Fibroblast of mammary gland (primary cell): ENCODE measurements at regions not wholly inside any gene's neighbourhood (a gene's known extent, or its start where the extent isn't known, plus 50 kb on each side); places are given as distances from the start of the nearest gene placed in this dataset.

ENCODE experiments used
- DNase-seq: peaks from one replicate; pipeline ENCODE4 v3.0.0-alpha.2; 2010; ENCODE audit warnings: low read depth
- H3K4me3 ChIP-seq: 2 replicates; pipeline ENCODE4 v1.5.1; 2011; ENCODE audit warnings: low read depth, mild to moderate bottlenecking, low read length, moderate library complexity; ENCODE audit not compliant: control insufficient read depth
- CTCF ChIP-seq: conservative IDR thresholded peaks from 2 replicates; pipeline ENCODE4 v1.5.1; 2011; ENCODE audit warnings: low read depth, low read length, inconsistent platforms; ENCODE audit not compliant: control insufficient read depth, insufficient read depth

GRCh38 chr6:165025040-165025439, 284.4 kb downstream of the C6orf118 start:
- no peak for DNase-seq
- no peak for TF ChIP-seq CTCF
- H3K4me3 ChIP-seq, result no peak overlapping the region

DNA sequence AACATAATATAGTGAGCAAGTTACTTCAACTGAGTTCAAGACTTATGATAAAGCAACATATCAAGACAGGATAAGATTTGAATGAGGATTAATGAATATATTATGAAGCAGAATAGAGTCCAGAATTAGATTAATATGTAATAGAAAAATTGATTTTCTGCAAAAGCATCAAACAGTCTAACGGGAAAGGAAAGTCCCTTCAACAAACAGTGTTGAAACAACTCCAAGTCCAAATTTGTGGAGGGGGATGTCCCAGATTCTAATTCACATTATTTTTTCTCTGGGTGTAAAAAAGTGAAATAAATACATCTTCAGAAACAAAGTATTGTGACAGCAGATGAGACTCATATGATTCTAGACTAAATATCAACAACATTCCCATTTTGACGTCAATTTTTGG, 289.7 kb downstream of the C6orf118 start:
- TF ChIP-seq CTCF, result no peak
- no peak for DNase-seq

GRCh38 chr6:165015676-165016075, 293.7 kb downstream of the C6orf118 start:
- H3K4me3 ChIP-seq, result no peak overlapping the region
- TF ChIP-seq CTCF, result no peak
- DNase-seq, result no peak

More for the DNA sequence above, 289.7 kb downstream of the C6orf118 start:
- H3K4me3 ChIP-seq, result no peak overlapping the region

DNA sequence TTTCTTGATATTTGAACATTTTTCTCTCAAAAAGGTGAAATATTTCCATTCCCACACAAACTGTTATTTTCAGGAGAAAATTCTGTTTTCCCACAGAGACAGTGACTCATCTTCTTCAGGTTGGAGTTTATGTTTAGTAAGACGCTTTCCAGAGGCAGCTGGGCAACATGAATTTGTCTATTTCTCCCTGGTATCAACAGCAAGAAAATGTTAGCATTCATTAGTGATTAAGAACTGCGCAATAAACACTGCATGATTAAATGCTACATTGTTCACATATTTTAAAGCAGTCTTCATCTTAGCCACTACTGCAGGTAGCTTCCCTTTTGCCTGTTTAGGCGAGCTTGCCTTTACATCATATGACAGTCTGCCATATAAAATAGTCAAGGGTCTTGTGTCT, 295.7 kb downstream of the C6orf118 start:
- TF ChIP-seq CTCF, result no peak
- no peak overlapping the region for H3K4me3 ChIP-seq
- no peak for DNase-seq

GRCh38 chr6:165012183-165012582, 297.2 kb downstream of the C6orf118 start:
- no peak overlapping the region for H3K4me3 ChIP-seq
- DNase-seq, result no peak
- no peak for TF ChIP-seq CTCF

GRCh38 chr6:165010556-165011535, 298.6 kb downstream of the C6orf118 start:
- DNase-seq, result no peak
- no peak overlapping the region for H3K4me3 ChIP-seq
- TF ChIP-seq CTCF, result no peak
